ENCODE measurements at regions not wholly inside any gene's neighbourhood (a gene's known extent, or its start where the extent isn't known, plus 50 kb on each side); places are given as distances from the start of the nearest gene placed in this dataset.

DNA sequence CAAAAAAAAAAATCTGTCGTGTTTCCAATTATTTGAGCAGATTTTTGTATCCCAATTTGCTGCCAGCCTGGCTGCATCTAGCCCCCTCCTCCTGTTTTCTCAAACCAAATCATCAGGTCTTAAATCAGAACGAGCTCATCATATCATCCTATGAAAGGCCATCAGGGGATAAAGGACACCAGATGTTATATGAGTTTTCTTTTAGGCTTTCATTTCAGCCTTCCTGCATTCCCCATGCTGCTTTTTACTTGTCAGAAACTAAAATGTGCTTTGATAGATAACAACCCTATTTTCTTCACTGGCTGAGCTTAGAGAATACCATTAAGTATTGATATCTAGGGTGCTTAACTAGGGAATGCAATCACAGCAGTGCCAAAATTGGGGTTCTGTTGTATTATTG is 968.4 kb upstream of the SLC35B3 start:
- H3K9me3 ChIP-seq = no peaks in the 10 kb centered on the region
- H3K4me1 ChIP-seq (ENCODE audit: low read depth) = peaks cover 6% of the 10 kb centered on the region
- ATAC-seq = no peak
- H3K36me3 ChIP-seq (ENCODE audit: low read depth) = no peaks in the 10 kb centered on the region
- no peak overlapping the region for H3K4me3 ChIP-seq
- intact Hi-C loops (cut with DNase I, micrococcal nuclease) = no loop called here
- no peak for TF ChIP-seq CTCF (IDR thresholded peaks at IDR 0.05)
- DNase-seq = no peak

DNA sequence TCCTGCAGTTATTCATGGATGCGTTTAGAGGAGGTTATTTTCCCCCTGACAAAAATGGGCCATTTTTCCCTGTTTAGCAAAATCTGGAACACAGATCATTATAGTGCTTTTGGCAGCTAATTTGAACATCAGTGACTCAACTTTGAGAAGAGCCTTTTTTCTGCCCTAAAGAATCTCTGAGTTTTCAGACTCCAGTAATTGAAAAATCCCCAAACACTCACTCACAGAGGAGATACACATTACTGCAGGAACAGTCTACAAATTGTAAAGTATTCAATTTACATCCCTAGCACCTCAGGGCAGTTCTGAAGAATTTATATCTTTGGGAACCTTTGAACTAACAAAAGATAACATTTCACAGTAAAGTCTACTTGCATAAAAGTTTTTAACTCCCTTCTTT is 966.6 kb upstream of the SLC35B3 start:
- ATAC-seq (no peak), DNase-seq (no peak)
- Histone ChIP-seq H3K9me3 (no peaks in the 10 kb centered on the region), H3K36me3 (ENCODE audit: low read depth) (no peaks in the 10 kb centered on the region), H3K4me1 (ENCODE audit: low read depth) (peaks cover 6% of the 10 kb centered on the region), H3K4me3 (no peak overlapping the region)
- no peak for TF ChIP-seq CTCF (IDR thresholded peaks at IDR 0.05)
- intact Hi-C loops (cut with DNase I, micrococcal nuclease) = no loop called here

GRCh38 chr6:9399916-9400315 is 964.6 kb upstream of the SLC35B3 start:
- DNase-seq (peak in 1 of 3 donors; percentile 17), ATAC-seq (peak; percentile 62)
- Histone ChIP-seq H3K9me3 (no peaks in the 10 kb centered on the region), H3K4me1 (ENCODE audit: low read depth) (peaks cover 6% of the 10 kb centered on the region), H3K36me3 (ENCODE audit: low read depth) (no peaks in the 10 kb centered on the region), H3K4me3 (no peak overlapping the region)
- no peak for TF ChIP-seq CTCF (IDR thresholded peaks at IDR 0.05)
- intact Hi-C loops (cut with DNase I, micrococcal nuclease) = no loop called here

DNA sequence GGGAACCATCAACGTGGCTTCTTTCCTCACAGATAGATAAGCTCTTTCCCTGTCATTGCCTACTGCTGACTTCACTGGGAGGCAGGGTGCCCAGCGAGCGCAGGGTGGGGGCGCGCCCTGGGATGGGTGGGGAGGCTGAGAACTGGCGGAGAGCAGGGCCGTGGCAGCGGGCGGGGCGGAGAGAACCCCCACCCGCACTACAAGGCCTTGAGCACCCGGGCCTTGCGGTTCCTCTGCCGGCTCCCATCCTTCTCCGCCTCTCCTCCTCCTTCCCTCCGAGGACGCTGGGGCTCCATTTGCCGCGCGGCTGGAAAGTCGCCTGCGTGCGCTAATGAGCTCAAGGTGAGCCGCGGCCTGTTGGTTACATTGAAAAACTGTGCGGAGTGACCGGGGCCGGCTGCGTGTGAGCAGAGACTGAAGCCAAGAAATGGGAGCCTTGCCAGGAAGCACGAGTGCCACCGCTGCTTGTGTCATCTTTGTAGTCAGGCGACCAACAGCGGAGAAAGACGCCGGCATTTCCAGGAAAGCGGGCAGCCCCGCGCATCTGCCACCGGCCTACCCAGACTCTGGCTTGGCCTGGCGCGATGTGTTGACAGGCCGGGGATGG is 963.5 kb upstream of the SLC35B3 start:
- DNase-seq (peak; percentile 20 to 45 (median 30)), ATAC-seq (peak; percentile 36)
- no peak overlapping the region for H3K4me3 ChIP-seq
- H3K9me3 ChIP-seq = no peaks in the 10 kb centered on the region
- no peak for TF ChIP-seq CTCF (IDR thresholded peaks at IDR 0.05)
- peaks cover 6% of the 10 kb centered on the region for H3K4me1 ChIP-seq (ENCODE audit: low read depth)
- H3K36me3 ChIP-seq (ENCODE audit: low read depth) = no peaks in the 10 kb centered on the region
- intact Hi-C loops (cut with DNase I, micrococcal nuclease) = no loop called here

GRCh38 chr6:9398071-9398766 is 962.9 kb upstream of the SLC35B3 start:
- ATAC-seq = peak; percentile 63
- H3K9me3 ChIP-seq = no peaks in the 10 kb centered on the region
- TF ChIP-seq CTCF (IDR thresholded peaks at IDR 0.05) = no peak
- no peaks in the 10 kb centered on the region for H3K36me3 ChIP-seq (ENCODE audit: low read depth)
- H3K4me3 ChIP-seq = no peak overlapping the region
- peak in 2 of 3 donors; percentile 31 to 48 for DNase-seq
- intact Hi-C loops (cut with DNase I, micrococcal nuclease) = no loop called here
- peaks cover 6% of the 10 kb centered on the region for H3K4me1 ChIP-seq (ENCODE audit: low read depth)
